GM19468 (cell line): ENCODE measurements at regions not wholly inside any gene's neighbourhood (a gene's known extent, or its start where the extent isn't known, plus 50 kb on each side); places are given as distances from the start of the nearest gene placed in this dataset.
"Not testable (repeated sequence)": the region's sequence is repeated elsewhere in the genome, so short reads cannot be mapped to it uniquely, and the experiment has no call there.

Experiments
- ATAC-seq: cut with Tn5 transposase; IDR thresholded peaks from one replicate; pipeline ENCODE4 v1.9.1; 2021; ENCODE audit warnings: mild to moderate bottlenecking, moderate library complexity, moderate number of reproducible peaks; ENCODE audit not compliant: unreplicated experiment; ENCODE audit errors: extremely low read depth

- no peak for ATAC-seq
Measured at GRCh38 chr14:89053303-89053702, 228.9 kb downstream of the TTC8 start.

GRCh38 chr14:89056394-89056793 lies 231.9 kb downstream of the TTC8 start:
- ATAC-seq: no peak

GRCh38 chr14:89058697-89059096 lies 234.2 kb downstream of the TTC8 start:
- ATAC-seq: no peak

DNA sequence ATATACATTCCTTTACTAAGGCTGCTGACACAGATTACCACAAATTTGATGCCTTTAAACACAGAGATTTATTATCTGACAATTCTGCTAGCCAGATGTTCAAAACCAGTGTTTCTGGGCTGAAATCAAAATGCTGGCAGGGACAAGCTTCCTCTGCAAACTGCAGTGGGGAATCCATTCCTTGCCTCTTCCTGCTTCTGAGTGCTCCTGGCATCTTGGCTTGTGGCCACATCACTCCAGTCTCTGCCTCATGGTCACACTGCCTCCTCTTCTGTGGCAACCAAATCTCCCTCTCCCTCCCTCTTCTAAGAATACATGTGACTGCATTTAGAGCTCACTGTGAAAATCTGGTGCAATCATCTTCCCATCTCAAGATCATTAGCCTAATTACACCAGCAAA lies 235.7 kb downstream of the TTC8 start:
- no peak for ATAC-seq

DNA sequence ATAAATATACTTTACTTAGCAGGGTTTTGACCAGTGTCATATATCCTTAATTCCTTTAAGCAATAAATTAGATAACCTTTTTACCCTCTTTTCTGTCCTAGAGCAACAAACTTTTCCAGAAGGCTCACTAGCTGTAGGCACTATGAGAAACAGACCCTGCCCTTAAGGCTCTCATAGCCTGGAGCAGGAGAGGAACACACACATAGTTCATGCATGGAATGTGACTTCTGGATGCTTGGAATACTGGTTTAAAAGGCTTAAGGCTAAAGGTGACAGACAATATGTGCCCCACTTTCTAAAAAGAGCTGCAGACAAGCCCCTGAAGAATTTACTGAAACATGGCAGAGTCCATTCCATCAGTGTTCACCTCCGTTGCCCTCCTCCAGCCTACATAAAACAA lies 237.2 kb downstream of the TTC8 start:
- ATAC-seq: no peak

DNA sequence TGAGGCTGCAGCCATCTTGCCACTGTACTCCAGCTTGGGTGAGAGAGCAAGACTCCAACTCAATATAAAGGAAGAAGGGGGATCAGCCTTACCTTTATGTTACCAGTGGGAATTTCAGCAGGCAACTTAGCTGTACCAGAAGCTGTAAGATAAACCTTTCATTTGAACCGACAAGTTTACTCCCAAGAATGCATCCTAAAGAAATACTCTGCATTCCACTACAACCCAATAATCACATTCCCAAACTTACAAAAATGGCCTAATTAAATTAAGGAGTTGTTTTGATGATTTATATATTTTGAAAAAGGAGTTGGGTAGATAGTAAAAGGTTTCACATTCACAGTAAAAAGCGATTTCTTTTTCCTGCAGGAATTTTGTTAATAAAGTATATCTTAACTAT lies 241.4 kb downstream of the TTC8 start:
- no peak for ATAC-seq

DNA sequence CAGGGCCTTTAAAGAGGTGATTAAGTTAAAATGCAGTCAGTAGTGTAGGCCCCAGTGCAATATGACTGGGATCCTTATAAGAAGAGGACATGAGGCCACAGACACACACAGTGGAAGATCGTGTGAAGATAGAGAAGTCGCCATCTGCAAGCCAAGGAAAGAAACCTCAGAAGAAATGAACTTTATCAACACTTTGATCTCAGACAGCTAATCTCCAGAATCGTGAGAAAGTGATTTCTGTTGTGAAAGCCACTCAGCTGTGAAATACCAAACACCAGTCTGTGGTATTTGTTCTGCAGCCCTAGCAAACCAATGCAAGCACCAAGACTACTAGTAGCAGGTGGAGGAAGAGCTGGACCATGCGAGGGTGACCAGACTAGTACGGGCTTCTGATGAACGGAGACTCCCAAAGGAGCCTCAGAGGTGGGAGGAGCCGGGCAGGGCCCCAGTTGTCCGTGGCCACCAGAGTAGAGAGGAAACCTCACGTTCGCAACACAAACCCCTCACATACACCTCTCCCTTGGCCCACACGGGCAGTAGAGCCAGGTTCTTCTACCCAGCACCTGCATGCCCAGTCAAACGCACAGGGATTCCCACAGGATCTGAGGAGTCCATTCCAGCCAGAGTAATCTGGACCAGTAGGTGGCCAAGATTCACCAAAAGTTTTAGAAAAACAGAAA lies 243.0 kb downstream of the TTC8 start:
- no peak for ATAC-seq

- ATAC-seq: no peak
Measured at GRCh38 chr14:89078021-89078795, 253.8 kb downstream of the TTC8 start.

DNA sequence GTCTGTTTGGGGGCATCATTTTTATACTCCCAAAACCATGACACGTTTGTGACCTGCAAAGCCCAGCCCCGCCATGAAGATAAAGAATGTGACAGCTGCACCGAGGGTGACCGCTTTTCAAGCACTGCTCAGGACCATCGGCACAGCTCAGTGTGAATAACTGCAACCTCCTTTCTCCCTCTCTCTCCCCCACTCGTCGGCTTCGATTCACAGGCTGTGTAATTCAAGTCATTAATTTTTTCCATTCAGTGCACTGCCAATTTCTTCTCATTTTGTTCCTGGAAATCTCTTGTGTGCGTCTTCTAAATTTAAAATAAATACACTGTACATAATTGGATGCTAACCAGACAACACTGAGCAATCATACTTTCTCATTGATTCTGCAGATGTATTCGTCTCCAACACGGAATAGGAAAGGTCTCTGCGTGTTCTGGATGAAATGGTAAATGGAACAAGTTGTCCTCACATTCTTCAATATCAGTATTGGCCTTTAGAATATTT lies 260.8 kb downstream of the TTC8 start:
- no peak for ATAC-seq

DNA sequence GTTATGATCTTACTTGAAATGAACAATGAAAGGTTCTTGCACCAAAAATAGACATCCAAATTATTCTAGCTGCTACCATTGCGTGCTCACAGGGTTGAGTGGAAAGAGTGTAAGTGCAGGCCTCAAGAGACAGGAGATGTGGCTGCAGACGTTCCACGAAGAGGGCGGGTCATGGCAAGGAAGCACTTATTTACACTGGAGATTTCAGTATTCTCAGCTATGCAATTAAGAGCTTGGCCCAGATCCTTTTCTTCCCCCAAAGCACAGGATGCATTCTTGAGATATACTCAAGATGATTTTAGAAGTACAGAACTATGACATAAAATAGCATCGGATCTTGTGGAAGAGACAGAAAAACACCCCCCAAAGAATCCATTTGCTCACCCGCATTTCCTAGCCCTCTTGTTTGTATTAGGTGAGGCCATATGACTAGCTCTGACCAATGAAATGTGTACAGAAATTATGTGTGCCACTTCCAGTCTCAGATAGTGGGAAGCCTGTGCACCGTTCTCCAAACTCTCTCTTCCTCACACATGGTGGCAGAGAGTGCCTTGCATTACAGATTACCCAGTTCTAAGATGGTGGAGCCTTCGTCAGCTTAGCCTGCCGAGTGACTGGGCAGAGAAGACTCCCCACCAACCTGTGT lies 261.4 kb downstream of the TTC8 start:
- no peak for ATAC-seq

DNA sequence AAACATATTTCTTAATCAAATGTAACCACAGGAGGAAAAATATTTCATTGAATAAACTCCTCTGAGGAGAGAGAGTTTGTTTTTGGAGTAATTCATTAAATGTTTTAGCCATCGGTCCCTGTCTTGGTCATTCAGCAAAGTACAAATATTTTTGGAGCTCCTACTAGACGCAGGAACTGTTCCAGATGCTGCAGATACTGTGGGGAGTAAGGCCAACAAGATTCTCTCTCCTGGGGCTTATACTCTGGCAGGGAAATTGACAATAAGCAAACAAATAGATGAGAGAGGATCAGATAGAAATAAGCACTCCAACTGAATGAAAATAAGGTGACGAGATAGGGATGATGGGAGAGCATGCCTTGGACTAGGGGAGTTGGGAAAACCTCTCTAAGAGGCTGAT lies 264.1 kb downstream of the TTC8 start:
- ATAC-seq: no peak

GRCh38 chr14:89089330-89089729 lies 264.9 kb downstream of the TTC8 start:
- no peak for ATAC-seq

- ATAC-seq: no peak
Measured at GRCh38 chr14:89091781-89092180, 267.3 kb downstream of the TTC8 start.

- ATAC-seq: no peak
Measured at GRCh38 chr14:89093083-89093730, 268.8 kb downstream of the TTC8 start.

GRCh38 chr14:89095036-89095435 lies 270.6 kb downstream of the TTC8 start:
- ATAC-seq: no peak

DNA sequence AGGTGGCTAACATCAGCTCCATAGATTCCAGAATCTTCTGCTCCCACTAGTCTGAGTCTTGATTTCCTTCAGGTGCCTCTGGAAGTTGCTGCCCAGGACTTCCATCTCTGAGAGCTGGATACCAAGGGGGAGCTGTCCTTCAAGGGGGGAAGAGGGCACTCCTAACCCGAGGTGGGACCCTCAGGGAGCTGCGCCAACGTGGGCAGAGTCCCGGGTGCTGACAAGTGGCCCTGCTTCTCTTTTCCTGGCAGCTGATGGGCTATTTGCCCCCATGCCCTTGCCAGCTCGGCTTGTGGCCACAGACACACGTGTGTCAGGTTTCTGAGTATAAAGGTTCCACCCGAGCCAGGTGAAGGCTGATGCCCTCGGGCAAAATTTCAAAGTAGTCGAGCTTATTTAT lies 272.5 kb downstream of the TTC8 start:
- no peak for ATAC-seq

- ATAC-seq: no peak
Measured at GRCh38 chr14:89098254-89098653, 273.8 kb downstream of the TTC8 start.

DNA sequence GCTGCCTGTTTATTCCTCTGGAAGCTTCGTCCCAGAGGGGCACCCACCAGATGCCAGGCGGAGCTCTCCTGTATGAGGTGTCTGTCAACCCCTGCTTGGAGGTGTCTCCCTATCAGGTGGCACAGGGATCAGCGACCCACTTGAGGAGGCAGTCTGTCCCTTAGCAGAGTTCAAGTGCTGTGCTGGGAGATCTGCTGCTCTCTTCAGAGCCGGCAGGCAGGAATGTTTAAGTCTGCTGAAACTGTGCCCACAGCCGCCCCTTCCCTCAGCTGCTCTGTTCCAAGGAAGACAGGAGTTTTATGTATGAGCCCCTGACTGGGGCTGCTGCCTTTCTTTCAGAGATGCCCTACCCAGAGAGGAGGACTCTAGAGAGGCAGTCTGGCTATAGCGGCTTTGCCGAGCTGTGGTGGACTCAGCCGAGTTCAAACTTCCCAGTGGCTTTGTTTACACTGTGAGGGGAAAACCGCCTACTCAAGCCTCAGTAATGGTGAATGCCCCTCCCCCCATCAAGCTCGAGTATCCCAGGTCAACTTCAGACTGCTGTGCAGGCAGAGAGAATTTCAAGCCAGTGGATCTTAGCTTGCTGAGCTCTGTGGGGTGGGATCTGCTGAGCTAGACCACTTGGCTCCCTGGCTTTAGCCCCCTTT lies 279.8 kb downstream of the TTC8 start:
- not testable (repeated sequence) for ATAC-seq

DNA sequence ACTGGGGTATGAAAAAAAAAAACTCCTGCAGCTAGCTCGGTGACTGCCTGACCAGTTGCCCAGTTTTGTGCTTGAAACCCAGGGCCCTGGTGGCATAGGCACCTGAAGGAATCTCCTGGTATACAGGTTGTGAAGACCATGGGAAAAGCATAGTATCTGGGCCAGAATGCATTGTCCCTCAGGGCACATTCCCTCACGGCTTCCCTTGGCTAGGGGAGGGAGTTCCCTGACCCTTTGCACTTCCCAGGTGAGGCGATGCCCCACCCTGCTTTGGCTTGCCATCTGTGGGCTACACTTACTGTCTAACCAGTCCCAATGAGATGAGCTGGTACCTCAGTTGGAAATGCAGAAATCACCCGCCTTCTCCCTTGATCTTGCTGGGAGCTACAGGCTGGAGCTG lies 280.4 kb downstream of the TTC8 start:
- ATAC-seq: not testable (repeated sequence)
